Esophagus squamous epithelium (tissue), 4 donors: ENCODE measurements at regions not wholly inside any gene's neighbourhood (a gene's known extent, or its start where the extent isn't known, plus 50 kb on each side); places are given as distances from the start of the nearest gene placed in this dataset.

ENCODE experiments used
- CTCF ChIP-seq, 6 experiments: fragments of 450-650 bp in 4 of 6; fragments of 200-600 bp in 2 of 6; sonication (generic) in 2 of 6; IDR thresholded peaks; one replicate each; pipeline ENCODE4 v1.5.1; 2016 to 2019; ENCODE audit warnings: antibody characterized with exemption in 6 of 6, mild to moderate bottlenecking in 4 of 6, moderate library complexity in 4 of 6
- POLR2A ChIP-seq, 4 donors: fragments of 450-650 bp; IDR thresholded peaks; one replicate each; pipeline ENCODE4 v1.6.1; 2017; ENCODE audit warnings: antibody characterized with exemption in 4 of 4, mild to moderate bottlenecking in 4 of 4, moderate library complexity in 3 of 4

GRCh38 chr2:198337368-198337767 lies 533.0 kb downstream of the PLCL1 start:
- no peak for TF ChIP-seq POLR2A (IDR thresholded peaks at IDR 0.05)
- no peak for TF ChIP-seq CTCF (IDR thresholded peaks at IDR 0.05)
